Activated CD8-positive, alpha-beta memory T cell treated with anti-CD3 and anti-CD28 coated beads, Interleukin-2, amount 10 ng/mL, durations not matched to agents 7 days and 5 days (primary cell): ENCODE measurements at regions not wholly inside any gene's neighbourhood (a gene's known extent, or its start where the extent isn't known, plus 50 kb on each side); places are given as distances from the start of the nearest gene placed in this dataset.
"Not testable (repeated sequence)": the region's sequence is repeated elsewhere in the genome, so short reads cannot be mapped to it uniquely, and the experiment has no call there.

Experiments
- ATAC-seq: fragments of 150-1000 bp; cut with Tn5 transposase; one replicate; pipeline ENCODE4 v1.10.0; 2021; ENCODE audit warnings: moderate library complexity
- CTCF ChIA-PET: fragments of 350-600 bp; sonication (Branson Sonifier 250); formaldehyde crosslinking; loops from one replicate; lab custom pipeline; 2021; ENCODE audit warnings: antibody characterized with exemption; lab: Charles Lee
- DNase-seq: peaks from one replicate; pipeline ENCODE4 v3.0.0-alpha.2; 2020
- H3K27ac Mint-ChIP-seq: one replicate; pipeline ENCODE4 v1.8.0; 2021; ENCODE audit warnings: mild to moderate bottlenecking, mixed read lengths
- H3K27me3 Mint-ChIP-seq: one replicate; pipeline ENCODE4 v1.8.0; 2021; ENCODE audit warnings: mixed read lengths
- H3K36me3 Mint-ChIP-seq: one replicate; pipeline ENCODE4 v1.8.0; 2021; ENCODE audit warnings: mild to moderate bottlenecking, mixed read lengths
- H3K4me1 Mint-ChIP-seq: one replicate; pipeline ENCODE4 v1.8.0; 2021; ENCODE audit warnings: mixed read lengths
- H3K4me3 Mint-ChIP-seq: one replicate; pipeline ENCODE4 v1.8.0; 2021; ENCODE audit warnings: mild to moderate bottlenecking, moderate library complexity, mixed read lengths
- H3K9me3 Mint-ChIP-seq: one replicate; pipeline ENCODE4 v1.8.0; 2022; ENCODE audit warnings: low read depth, mixed read lengths

GRCh38 chr15:92773340-92773739 is 117.8 kb upstream of the FAM174B start:
- Mint-ChIP-seq H3K27me3 (no peaks in the 10 kb centered on the region), H3K4me3 (no peak overlapping the region), H3K36me3 (no peaks in the 10 kb centered on the region), H3K4me1 (no peaks in the 10 kb centered on the region), H3K9me3 (no peaks in the 10 kb centered on the region), H3K27ac (no peak overlapping the region)
- ATAC-seq (no peak), DNase-seq (no peak)
- CTCF ChIA-PET: no interaction called here

- DNase-seq: no peak
- ATAC-seq: no peak
- Mint-ChIP-seq H3K4me3 (no peak overlapping the region), H3K36me3 (peaks cover 7% of the 10 kb centered on the region), H3K4me1 (no peaks in the 10 kb centered on the region), H3K9me3 (peaks cover 8% of the 10 kb centered on the region), H3K27ac (no peak overlapping the region), H3K27me3 (no peaks in the 10 kb centered on the region)
- CTCF ChIA-PET: interaction anchor here (1.2 kb wide), 1 partner anchor 9 kb away, joined by 3 read pairs; no protein-coding TSS in a partner anchor
Measured at GRCh38 chr15:92779874-92780273, 120.2 kb upstream of the CHD2 start.

- H3K27ac Mint-ChIP-seq: no peak overlapping the region
- peaks cover 8% of the 10 kb centered on the region for H3K9me3 Mint-ChIP-seq
- peaks cover 7% of the 10 kb centered on the region for H3K36me3 Mint-ChIP-seq
- DNase-seq (no peak), ATAC-seq (no peak)
- no peak overlapping the region for H3K4me3 Mint-ChIP-seq
- CTCF ChIA-PET: interaction anchor here (1.2 kb wide), 1 partner anchor 10 kb away, joined by 3 read pairs; no protein-coding TSS in a partner anchor
- H3K4me1 Mint-ChIP-seq: no peaks in the 10 kb centered on the region
- no peaks in the 10 kb centered on the region for H3K27me3 Mint-ChIP-seq
Measured at GRCh38 chr15:92780843-92781242, 119.3 kb upstream of the CHD2 start.

GRCh38 chr15:92781925-92782453 is 118.1 kb upstream of the CHD2 start:
- CTCF ChIA-PET: no interaction called here

GRCh38 chr15:92787116-92787515 is 113.0 kb upstream of the CHD2 start:
- no peaks in the 10 kb centered on the region for H3K4me1 Mint-ChIP-seq
- CTCF ChIA-PET: no interaction called here

More at GRCh38 chr15:92781925-92782453, 118.1 kb upstream of the CHD2 start:
- H3K36me3 Mint-ChIP-seq: peaks cover 7% of the 10 kb centered on the region
- DNase-seq (no peak), ATAC-seq (no peak)
- no peak overlapping the region for H3K4me3 Mint-ChIP-seq
- H3K4me1 Mint-ChIP-seq: no peaks in the 10 kb centered on the region
- H3K27me3 Mint-ChIP-seq: no peaks in the 10 kb centered on the region
- H3K9me3 Mint-ChIP-seq: peaks cover 8% of the 10 kb centered on the region
- no peak overlapping the region for H3K27ac Mint-ChIP-seq

GRCh38 chr15:92788196-92788595 is 111.9 kb upstream of the CHD2 start:
- Mint-ChIP-seq H3K27ac (no peak overlapping the region), H3K4me3 (no peak overlapping the region), H3K27me3 (no peaks in the 10 kb centered on the region), H3K9me3 (no peaks in the 10 kb centered on the region), H3K36me3 (no peaks in the 10 kb centered on the region), H3K4me1 (no peaks in the 10 kb centered on the region)
- CTCF ChIA-PET: no interaction called here
- ATAC-seq: no peak
- DNase-seq: no peak

More at GRCh38 chr15:92787116-92787515, 113.0 kb upstream of the CHD2 start:
- no peaks in the 10 kb centered on the region for H3K36me3 Mint-ChIP-seq
- DNase-seq: no peak
- ATAC-seq: no peak
- H3K27me3 Mint-ChIP-seq: no peaks in the 10 kb centered on the region
- H3K27ac Mint-ChIP-seq: no peak overlapping the region
- H3K9me3 Mint-ChIP-seq: no peaks in the 10 kb centered on the region
- H3K4me3 Mint-ChIP-seq: no peak overlapping the region

- ATAC-seq, H3K4me1 Mint-ChIP-seq, H3K36me3 Mint-ChIP-seq, H3K9me3 Mint-ChIP-seq, DNase-seq, H3K27me3 Mint-ChIP-seq, H3K4me3 Mint-ChIP-seq, H3K27ac Mint-ChIP-seq: not testable (repeated sequence)
- CTCF ChIA-PET: interaction anchor here (1.0 kb wide), 1 partner anchor 240 kb away, joined by 3 read pairs; no protein-coding TSS in a partner anchor
Measured at GRCh38 chr15:92788793-92789192, 111.3 kb upstream of the CHD2 start.

- H3K9me3 Mint-ChIP-seq: no peaks in the 10 kb centered on the region
- CTCF ChIA-PET: interaction anchor here (0.8 to 5.3 kb wide), 15 partner anchors 13 to 240 kb away, joined by 3 to 54 read pairs (median 8); partner anchors contain the start of gene CHD2
- H3K27me3 Mint-ChIP-seq: no peaks in the 10 kb centered on the region
- H3K4me3 Mint-ChIP-seq: no peak overlapping the region
- H3K27ac Mint-ChIP-seq: no peak overlapping the region
- no peak for DNase-seq
- ATAC-seq: no peak
- H3K4me1 Mint-ChIP-seq: peaks cover 8% of the 10 kb centered on the region
- H3K36me3 Mint-ChIP-seq: no peaks in the 10 kb centered on the region
Measured at GRCh38 chr15:92796161-92796611, 103.9 kb upstream of the CHD2 start.

GRCh38 chr15:92797168-92798052 is 102.7 kb upstream of the CHD2 start:
- DNase-seq (no peak), ATAC-seq (peak; percentile 86)
- Mint-ChIP-seq H3K4me3 (no peak overlapping the region), H3K36me3 (peaks cover 3% of the 10 kb centered on the region), H3K27ac (no peak overlapping the region), H3K27me3 (no peaks in the 10 kb centered on the region), H3K4me1 (peaks cover 13% of the 10 kb centered on the region), H3K9me3 (no peaks in the 10 kb centered on the region)
- CTCF ChIA-PET: interaction anchor here (0.5 to 5.3 kb wide), 33 partner anchors 9 to 700 kb away, joined by 3 to 54 read pairs (median 5); partner anchors contain the start of gene CHD2

GRCh38 chr15:92800013-92800412 is 100.1 kb upstream of the CHD2 start:
- Mint-ChIP-seq H3K27me3 (no peaks in the 10 kb centered on the region), H3K36me3 (peaks cover 4% of the 10 kb centered on the region), H3K9me3 (no peaks in the 10 kb centered on the region), H3K4me3 (no peak overlapping the region), H3K4me1 (peaks cover 24% of the 10 kb centered on the region), H3K27ac (no peak overlapping the region)
- DNase-seq: no peak
- no peak for ATAC-seq
- CTCF ChIA-PET: interaction anchor here (1.2 kb wide), 2 partner anchors 8 to 10 kb away, joined by 3 to 5 read pairs; no protein-coding TSS in a partner anchor

- not testable (repeated sequence) for H3K27ac Mint-ChIP-seq, H3K27me3 Mint-ChIP-seq, DNase-seq, H3K4me3 Mint-ChIP-seq, H3K9me3 Mint-ChIP-seq, H3K36me3 Mint-ChIP-seq, ATAC-seq
- CTCF ChIA-PET: interaction anchor here (0.9 to 2.6 kb wide), 3 partner anchors 9 to 117 kb away, joined by 3 to 12 read pairs (median 3); no protein-coding TSS in a partner anchor
- H3K4me1 Mint-ChIP-seq: peaks cover 24% of the 10 kb centered on the region
Measured at GRCh38 chr15:92800416-92801055, 99.6 kb upstream of the CHD2 start.

- H3K4me1 Mint-ChIP-seq: peaks cover 24% of the 10 kb centered on the region
- DNase-seq, H3K27me3 Mint-ChIP-seq, H3K36me3 Mint-ChIP-seq, H3K9me3 Mint-ChIP-seq, ATAC-seq, H3K4me3 Mint-ChIP-seq: not testable (repeated sequence)
- CTCF ChIA-PET: interaction anchor here (0.9 to 2.6 kb wide), 5 partner anchors 9 to 229 kb away, joined by 3 to 12 read pairs (median 3); no protein-coding TSS in a partner anchor
- peak overlapping the region; percentile 3 for H3K27ac Mint-ChIP-seq
Measured at GRCh38 chr15:92801056-92801773, 98.9 kb upstream of the CHD2 start.
